Endodermal cell (in vitro differentiated cells): ENCODE measurements at regions not wholly inside any gene's neighbourhood (a gene's known extent, or its start where the extent isn't known, plus 50 kb on each side); places are given as distances from the start of the nearest gene placed in this dataset.

Source experiments
- DNase-seq: peaks from one replicate; pipeline ENCODE4 v3.0.0-alpha.2; 2017
- H3K27ac ChIP-seq: 2 replicates; pipeline ENCODE4 v1.5.1; 2013; ENCODE audit warnings: mild to moderate bottlenecking, low read depth, low read length, moderate library complexity
- H3K27me3 ChIP-seq: 2 replicates; pipeline ENCODE4 v1.6.1; 2013; ENCODE audit warnings: mild to moderate bottlenecking, low read length, moderate library complexity; ENCODE audit not compliant: insufficient read depth, control insufficient read depth, poor library complexity, severe bottlenecking
- H3K36me3 ChIP-seq: 2 replicates; pipeline ENCODE4 v1.7.0; 2013; ENCODE audit warnings: mild to moderate bottlenecking, low read length, moderate library complexity; ENCODE audit not compliant: control insufficient read depth, insufficient read depth
- H3K4me1 ChIP-seq: one replicate; pipeline ENCODE4 v1.7.0; 2013; ENCODE audit warnings: low read length; ENCODE audit not compliant: control insufficient read depth, insufficient read depth
- H3K4me3 ChIP-seq: 2 replicates; pipeline ENCODE4 v1.5.1; 2013; ENCODE audit warnings: mild to moderate bottlenecking, low read length, moderate library complexity
- H3K9ac ChIP-seq: 2 replicates; pipeline ENCODE4 v1.6.1; 2013; ENCODE audit warnings: mild to moderate bottlenecking, low read length, moderate library complexity; ENCODE audit not compliant: poor library complexity, severe bottlenecking; ENCODE audit errors: extremely low read depth
- H3K9me3 ChIP-seq: 2 replicates; pipeline ENCODE4 v1.6.1; 2013; ENCODE audit warnings: mild to moderate bottlenecking, low read length, moderate library complexity; ENCODE audit not compliant: control insufficient read depth
- H3K27ac Mint-ChIP-seq: 2 replicates; pipeline ENCODE4 v1.8.0; 2020; ENCODE audit warnings: mixed read lengths
- H3K27me3 Mint-ChIP-seq: 2 replicates; pipeline ENCODE4 v1.8.0; 2021; ENCODE audit warnings: mild to moderate bottlenecking, mixed read lengths; ENCODE audit not compliant: insufficient read depth
- H3K36me3 Mint-ChIP-seq: 2 replicates; pipeline ENCODE4 v1.8.0; 2020; ENCODE audit warnings: low read depth, mixed read lengths
- H3K4me1 Mint-ChIP-seq: 2 replicates; pipeline ENCODE4 v1.8.0; 2020; ENCODE audit warnings: mixed read lengths
- H3K4me3 Mint-ChIP-seq: 2 replicates; pipeline ENCODE4 v1.8.0; 2020; ENCODE audit warnings: mild to moderate bottlenecking, moderate library complexity, mixed read lengths
- H3K9me3 Mint-ChIP-seq: 2 replicates; pipeline ENCODE4 v1.8.0; 2020; ENCODE audit warnings: mild to moderate bottlenecking, mixed read lengths
- WGBS, 2 experiments: methylation state at CpG; one replicate each; pipeline versions ENCODE4 v1.1.5 to v1.1.7; 2013; ENCODE audit warnings: missing lambda C conversion rate in 2 of 2, mixed read lengths in 1 of 2; ENCODE audit not compliant: insufficient coverage in 1 of 2, insufficient read length in 1 of 2; 5-methylcytosine and 5-hydroxymethylcytosine counted together
- TF ChIP-seq, protein P1 (sequence below): fragments of 200-600 bp; sonication (generic); conservative IDR thresholded peaks from 2 replicates; pipeline ENCODE4 v1.5.0; 2021; ENCODE audit warnings: antibody characterized with exemption, mild to moderate bottlenecking

DNA sequence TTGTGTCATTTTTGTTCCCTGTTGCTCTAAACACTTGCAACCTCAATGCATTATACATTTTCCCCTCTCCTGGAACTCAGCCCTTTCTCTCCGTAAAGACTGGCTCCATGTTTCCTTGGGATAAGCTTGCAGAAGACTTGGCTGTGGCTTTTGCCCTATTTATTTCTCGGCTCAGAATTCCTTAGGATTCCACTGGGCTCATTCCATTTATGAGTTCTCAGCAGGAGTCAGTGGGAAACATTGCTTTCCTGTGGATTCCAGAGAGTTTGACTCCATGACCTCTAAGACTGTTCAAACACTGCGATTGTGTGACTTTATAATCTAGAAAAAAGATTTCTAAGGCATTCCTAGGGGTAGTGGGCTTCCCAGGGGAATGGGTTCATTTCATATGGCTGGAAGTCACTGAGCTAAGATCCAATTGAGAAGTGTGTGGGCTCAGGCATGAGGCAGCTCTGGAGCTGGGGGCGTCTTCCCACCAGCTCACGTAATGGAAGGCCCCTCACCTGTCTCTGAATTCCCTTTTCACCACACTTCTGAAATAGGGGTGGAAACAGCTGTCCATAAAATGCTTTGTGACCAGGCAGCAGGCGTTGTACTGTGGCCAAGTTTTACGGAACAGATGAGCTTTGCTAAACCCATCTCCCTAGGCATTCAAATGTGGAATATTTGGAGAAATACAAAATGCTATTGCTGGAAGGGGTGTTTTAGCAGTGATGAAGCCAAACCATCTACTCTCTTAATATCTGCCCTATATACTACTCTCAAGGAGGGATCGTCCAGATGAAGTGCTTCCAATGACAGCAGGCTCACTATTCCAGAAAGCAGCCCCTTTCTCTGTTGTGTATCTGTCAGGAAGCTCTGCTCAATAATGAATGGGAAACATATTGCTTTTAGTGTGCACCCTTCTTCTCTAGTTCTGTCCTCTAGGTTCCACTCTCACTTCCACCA, 91.8 kb upstream of the BCL6 start:
- no peak overlapping the region for H3K27ac ChIP-seq
- 65 to 90% methylated on average over 4 to 8 of the region's 8 CpGs for WGBS, 2 experiments
- no peaks in the 10 kb centered on the region for H3K27me3 ChIP-seq
- Mint-ChIP-seq H3K9me3 (peaks cover 2% of the 10 kb centered on the region), H3K4me3 (no peak overlapping the region), H3K27ac (no peak overlapping the region), H3K4me1 (no peaks in the 10 kb centered on the region), H3K27me3 (no peaks in the 10 kb centered on the region), H3K36me3 (peaks cover 9% of the 10 kb centered on the region)
- no peak for DNase-seq
- H3K9ac ChIP-seq = no peak overlapping the region
- TF ChIP-seq, protein P1, sequence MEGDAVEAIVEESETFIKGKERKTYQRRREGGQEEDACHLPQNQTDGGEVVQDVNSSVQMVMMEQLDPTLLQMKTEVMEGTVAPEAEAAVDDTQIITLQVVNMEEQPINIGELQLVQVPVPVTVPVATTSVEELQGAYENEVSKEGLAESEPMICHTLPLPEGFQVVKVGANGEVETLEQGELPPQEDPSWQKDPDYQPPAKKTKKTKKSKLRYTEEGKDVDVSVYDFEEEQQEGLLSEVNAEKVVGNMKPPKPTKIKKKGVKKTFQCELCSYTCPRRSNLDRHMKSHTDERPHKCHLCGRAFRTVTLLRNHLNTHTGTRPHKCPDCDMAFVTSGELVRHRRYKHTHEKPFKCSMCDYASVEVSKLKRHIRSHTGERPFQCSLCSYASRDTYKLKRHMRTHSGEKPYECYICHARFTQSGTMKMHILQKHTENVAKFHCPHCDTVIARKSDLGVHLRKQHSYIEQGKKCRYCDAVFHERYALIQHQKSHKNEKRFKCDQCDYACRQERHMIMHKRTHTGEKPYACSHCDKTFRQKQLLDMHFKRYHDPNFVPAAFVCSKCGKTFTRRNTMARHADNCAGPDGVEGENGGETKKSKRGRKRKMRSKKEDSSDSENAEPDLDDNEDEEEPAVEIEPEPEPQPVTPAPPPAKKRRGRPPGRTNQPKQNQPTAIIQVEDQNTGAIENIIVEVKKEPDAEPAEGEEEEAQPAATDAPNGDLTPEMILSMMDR = no peak
- no peak overlapping the region for H3K4me3 ChIP-seq
- H3K9me3 ChIP-seq = no peaks in the 10 kb centered on the region
- no peaks in the 10 kb centered on the region for H3K4me1 ChIP-seq
- H3K36me3 ChIP-seq = no peaks in the 10 kb centered on the region

DNA sequence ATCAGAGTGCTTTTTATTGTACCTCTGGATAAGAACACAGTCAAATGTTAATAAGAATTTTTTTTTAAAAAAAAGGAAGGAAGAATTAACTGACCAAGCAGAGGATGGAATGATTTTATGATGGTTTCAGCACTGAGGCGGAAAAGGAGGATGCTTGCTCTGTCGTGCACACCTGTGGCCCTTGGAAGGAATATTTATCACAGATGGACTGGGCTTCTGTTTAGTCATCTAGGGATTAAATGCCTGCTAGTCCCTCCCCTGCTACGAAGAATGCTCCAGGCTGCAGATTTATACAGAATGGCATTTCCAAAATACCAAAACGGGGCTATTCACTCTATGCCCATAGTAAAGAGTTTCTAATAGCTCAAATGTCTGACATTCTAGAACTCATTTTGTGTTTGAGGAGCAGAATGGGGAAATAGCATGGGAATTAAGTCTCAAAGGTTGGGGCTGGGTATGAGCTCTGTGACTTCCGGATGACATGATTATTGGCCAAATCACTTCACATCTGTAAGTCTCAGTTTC, 92.8 kb upstream of the BCL6 start:
- Histone ChIP-seq H3K27me3 (no peaks in the 10 kb centered on the region), H3K9me3 (no peaks in the 10 kb centered on the region), H3K27ac (no peak overlapping the region), H3K4me1 (no peaks in the 10 kb centered on the region), H3K9ac (no peak overlapping the region), H3K4me3 (no peak overlapping the region), H3K36me3 (no peaks in the 10 kb centered on the region)
- Mint-ChIP-seq H3K9me3 (peaks cover 2% of the 10 kb centered on the region), H3K4me1 (no peaks in the 10 kb centered on the region), H3K27me3 (no peaks in the 10 kb centered on the region), H3K36me3 (peaks cover 9% of the 10 kb centered on the region), H3K4me3 (no peak overlapping the region), H3K27ac (no peak overlapping the region)
- TF ChIP-seq, protein P1 = no peak
- no peak for DNase-seq
- WGBS, 2 experiments = 93 to 96% methylated on average over 4 to 5 of the region's 5 CpGs

DNA sequence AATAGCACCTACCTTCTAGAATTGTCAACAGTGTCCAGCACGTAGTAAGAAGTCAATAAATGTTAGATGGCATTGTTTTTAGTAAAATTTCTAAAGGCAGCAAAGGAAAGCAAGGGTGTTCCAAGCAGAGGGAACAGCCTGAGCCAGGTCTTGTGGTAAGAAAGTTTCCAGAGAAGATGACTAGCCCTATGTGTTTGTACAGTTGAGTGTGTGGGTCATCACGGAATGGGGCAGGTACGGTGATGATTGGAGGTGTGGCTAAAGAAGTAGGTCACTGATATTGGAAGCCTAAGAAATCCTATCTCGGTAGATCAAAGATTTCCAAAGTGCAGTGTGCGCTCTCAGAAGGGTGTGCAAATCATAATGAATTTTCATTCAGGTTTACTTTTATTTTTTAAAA, 94.2 kb upstream of the BCL6 start:
- Mint-ChIP-seq H3K9me3 (peaks cover 2% of the 10 kb centered on the region), H3K27ac (no peak overlapping the region), H3K36me3 (peaks cover 9% of the 10 kb centered on the region), H3K4me1 (peaks cover 8% of the 10 kb centered on the region), H3K27me3 (no peaks in the 10 kb centered on the region), H3K4me3 (no peak overlapping the region)
- no peak overlapping the region for H3K9ac ChIP-seq
- no peaks in the 10 kb centered on the region for H3K9me3 ChIP-seq
- no peaks in the 10 kb centered on the region for H3K27me3 ChIP-seq
- no peak overlapping the region for H3K4me3 ChIP-seq
- H3K36me3 ChIP-seq = no peaks in the 10 kb centered on the region
- WGBS, 2 experiments = 94 to 98% methylated on average over 3 to 5 of the region's 5 CpGs
- H3K4me1 ChIP-seq = peaks cover 6% of the 10 kb centered on the region
- DNase-seq = no peak
- TF ChIP-seq, protein P1 = no peak
- H3K27ac ChIP-seq = no peak overlapping the region
